NCI-H2227 treated with DMSO at 0.1 percent for 48 hours (cell line): ENCODE measurements at regions not wholly inside any gene's neighbourhood (a gene's known extent, or its start where the extent isn't known, plus 50 kb on each side); places are given as distances from the start of the nearest gene placed in this dataset.

Experiments used
- DNase-seq: peaks from one replicate; lab custom pipeline; 2025; lab: John Stamatoyannopoulos, UW

- no peak for DNase-seq
Observed at GRCh38 chr6:169047345-169047744, 206.3 kb downstream of the THBS2 start.

DNA sequence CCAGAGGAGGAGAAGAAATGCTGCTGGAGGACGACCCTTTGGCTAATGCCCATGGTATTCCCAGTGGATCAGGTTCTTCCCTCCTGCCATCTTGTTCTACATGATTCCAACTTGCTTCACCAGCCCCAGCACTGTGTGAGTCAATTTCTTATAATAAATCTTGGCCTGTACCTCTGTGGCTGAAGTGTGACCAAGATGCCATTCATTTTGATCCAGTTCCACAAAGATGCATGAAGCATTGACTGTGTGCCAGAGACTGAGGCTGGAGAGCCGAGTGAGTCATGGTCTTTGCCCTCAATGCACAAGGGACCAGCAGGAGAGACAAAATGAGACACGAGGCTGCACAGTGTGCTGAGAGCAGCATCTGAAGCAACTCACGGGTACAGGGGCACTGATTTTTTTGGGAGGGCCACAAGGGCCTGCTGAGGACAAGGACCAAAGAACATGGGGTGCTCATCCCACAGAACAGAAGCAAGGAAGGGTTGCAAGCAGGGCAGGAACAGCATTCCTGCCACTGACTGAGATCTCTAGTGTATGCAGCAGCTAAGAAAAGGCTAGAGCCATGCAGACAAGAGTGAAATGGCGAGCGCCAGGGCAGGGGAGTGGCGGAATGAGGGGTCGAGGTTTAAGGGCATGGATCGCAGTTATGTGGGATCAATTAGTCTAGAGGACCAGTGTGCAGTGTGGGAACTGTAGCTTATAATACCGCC, 207.0 kb downstream of the THBS2 start:
- DNase-seq, result no peak

GRCh38 chr6:169046021-169046420, 207.6 kb downstream of the THBS2 start:
- no peak for DNase-seq

GRCh38 chr6:169045486-169045885, 208.2 kb downstream of the THBS2 start:
- no peak for DNase-seq

DNA sequence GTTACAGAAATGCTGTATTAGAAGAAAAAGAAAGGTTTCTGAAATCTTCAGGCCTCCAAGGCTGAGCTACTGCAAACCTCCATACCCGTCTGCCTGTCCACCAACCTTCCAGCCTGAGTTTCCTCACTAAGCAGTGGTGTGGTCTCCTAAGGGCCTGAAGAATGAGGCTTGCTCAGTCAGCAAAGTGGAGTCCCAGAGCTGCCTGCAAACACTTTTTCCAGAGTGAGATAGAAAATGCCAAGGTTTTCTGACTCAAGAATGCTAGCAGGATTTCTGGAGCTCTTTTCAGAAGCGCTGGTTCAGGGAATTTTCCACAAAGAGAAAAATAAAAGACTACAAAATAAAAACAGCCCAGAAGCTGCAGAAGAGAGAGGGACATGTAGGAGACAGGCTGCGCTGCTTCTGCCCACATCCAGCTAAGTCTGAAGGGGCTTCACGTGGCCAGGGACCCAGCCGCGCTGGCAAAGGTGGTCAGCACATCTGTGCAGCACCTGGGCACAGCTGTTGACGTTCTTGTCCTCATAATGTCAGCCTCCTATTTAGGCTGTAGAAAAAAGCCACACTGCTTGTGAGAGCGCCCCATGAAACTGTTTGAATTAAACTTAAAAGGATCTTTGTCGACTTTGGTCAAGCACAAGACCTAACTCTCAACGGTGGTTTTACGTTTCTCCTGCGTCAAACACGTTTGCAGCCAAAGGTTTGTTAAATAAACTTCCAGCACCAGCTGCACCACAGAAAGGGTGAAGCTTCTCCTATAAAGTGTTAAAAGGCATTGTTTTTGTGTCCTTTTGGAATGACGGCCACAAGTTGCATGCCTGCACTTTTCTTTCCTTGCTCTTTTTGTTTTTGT, 209.0 kb downstream of the THBS2 start:
- no peak for DNase-seq

- no peak for DNase-seq
Observed at GRCh38 chr6:169042061-169042460, 211.6 kb downstream of the THBS2 start.

GRCh38 chr6:169041078-169041477, 212.6 kb downstream of the THBS2 start:
- DNase-seq, result no peak

DNA sequence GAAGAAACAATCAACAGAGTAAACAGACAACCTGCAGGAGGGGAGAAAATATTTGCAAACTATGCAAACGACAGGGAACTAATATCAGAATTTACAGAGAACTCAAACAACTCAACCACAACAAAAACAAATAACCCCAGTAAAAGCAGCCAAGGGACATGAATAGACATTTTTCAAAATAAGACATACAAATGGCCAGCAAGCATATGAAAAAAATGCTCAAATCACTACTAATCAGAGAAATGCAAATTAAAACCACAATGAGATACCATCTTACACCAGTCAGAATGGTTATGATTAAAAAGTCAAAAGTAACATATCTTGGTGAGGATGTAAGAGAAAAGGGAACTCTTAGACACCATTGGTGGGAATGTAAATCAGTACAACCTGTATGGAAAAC, 215.0 kb downstream of the THBS2 start:
- no peak for DNase-seq

DNA sequence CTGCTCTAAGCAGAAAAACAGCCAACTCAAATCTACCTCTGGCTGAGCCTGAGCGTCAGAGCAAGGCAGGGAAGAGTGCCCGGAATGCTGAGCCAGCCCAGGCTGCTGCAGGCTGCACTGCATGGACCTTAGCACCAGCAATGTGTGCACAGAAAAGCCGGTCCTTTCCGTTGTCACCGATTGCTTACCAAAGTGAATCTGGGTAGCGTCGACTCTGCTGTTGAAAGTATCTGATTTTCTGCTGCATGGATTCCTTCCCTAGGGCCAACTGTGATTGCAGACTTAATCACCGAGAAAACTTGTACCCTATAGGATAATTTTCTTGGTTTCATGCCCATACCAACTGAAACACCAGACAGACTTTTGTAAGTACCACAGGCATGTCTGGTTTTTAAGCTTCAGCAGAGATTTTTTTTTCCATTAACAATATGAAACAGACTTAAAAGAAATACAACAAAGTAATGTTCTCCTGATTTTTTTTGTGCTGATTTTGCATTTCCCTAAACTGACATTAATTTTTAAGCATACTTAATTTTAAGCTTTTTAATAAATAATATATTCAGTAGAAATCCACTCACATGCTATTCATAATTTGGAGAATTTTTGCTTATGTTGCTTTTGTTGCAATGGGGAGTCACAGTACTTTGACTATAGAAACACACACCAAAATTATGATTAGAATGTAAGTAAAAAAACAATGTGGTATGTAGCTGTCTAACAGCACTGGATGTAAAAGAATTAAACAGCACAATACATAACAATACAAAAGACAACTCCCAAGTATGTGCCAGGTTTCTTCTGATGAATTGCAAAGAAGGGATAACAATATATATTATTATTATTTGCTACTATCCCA, 218.0 kb downstream of the THBS2 start:
- no peak for DNase-seq

GRCh38 chr6:169034516-169035167, 219.0 kb downstream of the THBS2 start:
- no peak for DNase-seq

DNA sequence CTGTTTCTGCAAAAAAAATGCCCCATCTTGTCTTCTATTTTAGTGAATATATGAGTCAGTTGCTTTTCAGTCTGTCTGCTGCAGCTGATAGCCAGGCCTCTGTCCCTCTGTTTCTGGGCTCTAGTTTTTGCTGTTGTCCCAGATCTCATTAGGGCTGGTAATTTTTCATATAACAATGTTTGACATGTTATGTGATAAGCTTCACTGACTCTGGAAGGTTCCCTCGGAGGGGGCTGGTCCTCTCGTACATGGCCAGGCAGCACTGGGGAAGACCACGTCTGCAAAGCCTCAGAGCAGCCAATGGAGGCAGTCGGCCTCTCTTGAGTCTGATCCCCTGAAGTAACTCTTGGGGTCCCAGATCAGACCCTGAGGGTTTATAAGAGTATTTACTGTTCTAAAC, 223.8 kb downstream of the THBS2 start:
- DNase-seq, result no peak

DNA sequence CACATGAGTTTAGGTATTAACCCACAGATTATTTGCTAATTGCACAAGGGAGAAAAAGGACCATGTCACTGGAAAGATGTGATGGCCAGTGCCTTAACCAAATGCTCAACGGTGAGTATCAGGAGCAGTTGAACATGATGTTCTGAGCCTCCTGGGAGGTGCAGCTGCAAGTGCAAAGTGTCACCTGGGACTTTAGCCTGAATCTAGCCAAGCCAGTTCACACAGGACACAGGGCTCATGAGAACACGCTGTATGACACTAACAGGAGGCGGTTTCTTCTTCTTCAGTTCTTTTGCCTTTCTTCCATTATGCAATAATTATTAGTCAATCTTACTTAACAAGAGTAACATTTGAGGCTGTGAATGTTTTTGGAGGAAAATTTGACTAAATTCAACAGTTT, 225.3 kb downstream of the THBS2 start:
- DNase-seq, result no peak

- DNase-seq, result no peak
Observed at GRCh38 chr6:169026175-169026574, 227.5 kb downstream of the THBS2 start.

GRCh38 chr6:169024047-169024660, 229.5 kb downstream of the THBS2 start:
- DNase-seq, result no peak

DNA sequence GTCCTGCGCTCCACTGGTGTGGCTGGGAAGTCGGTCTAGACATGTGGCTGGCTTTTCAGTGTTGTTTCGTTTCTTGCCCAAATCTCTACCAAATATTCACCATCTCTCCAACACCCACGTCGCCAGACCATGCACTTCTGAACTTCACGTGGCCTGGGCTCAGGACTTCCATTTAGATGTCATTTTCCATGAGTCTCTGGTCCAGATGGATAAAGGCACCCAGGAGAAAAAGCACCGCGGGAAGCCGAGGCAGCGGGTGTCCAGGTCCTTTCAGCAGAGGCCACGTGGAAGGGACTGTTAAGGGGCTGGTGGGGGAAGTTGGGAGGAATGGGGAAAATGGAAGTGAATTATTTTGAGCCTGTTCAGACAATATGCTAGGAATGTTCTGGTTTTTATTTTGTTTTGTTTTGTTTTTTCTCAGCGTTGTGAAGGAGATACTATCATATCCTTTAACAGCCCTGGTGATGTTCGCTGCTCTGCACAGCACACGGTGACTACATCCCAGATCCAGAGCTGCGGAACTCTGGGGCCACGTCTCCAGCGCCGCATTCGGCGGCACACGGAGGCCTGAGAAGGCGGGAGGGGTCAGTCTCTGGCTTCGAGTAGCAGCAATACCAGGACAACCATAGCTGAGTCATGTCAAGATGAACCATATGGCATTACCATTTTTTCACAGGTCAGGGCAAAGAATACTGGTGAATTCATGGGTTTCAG, 230.3 kb downstream of the THBS2 start:
- DNase-seq, result no peak

DNA sequence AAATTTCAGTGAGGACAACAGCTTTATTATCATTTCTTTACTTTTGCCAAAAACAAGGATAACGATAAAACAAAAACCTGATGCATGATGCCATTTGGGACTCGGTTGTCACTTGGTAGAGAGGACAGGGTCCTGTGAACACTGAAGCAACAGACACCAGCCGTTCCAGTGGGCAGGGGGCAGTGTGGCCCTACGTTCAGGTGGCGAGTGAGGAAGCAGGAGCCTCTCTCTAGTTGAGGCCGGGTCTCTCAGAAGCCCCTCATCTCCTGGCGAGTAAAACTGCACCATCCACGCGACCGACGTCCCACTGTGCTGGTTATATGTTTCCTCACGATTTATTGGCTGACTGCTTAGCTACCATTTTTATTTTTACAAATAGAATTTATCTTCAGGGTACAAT, 231.6 kb downstream of the THBS2 start:
- DNase-seq, result no peak

DNA sequence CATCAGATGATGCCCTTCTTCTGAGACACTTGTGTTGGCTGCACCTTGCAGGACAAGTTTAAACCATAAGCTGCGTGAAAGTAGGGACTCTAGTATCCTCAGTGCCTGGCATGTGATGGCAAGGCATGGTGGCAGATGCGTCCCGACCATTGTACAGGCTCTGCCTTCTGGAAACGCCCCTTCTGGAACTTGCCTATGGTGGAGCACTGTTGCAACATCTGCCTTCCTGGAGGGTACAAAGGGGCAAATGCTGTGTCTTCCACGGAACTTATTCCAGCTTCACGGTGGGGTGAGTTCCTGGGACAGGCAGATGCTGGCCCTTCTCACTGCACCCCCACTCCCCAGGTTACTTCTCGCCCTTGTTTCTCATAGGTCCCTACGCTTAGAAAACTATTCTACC, 232.8 kb downstream of the THBS2 start:
- DNase-seq, result no peak

DNA sequence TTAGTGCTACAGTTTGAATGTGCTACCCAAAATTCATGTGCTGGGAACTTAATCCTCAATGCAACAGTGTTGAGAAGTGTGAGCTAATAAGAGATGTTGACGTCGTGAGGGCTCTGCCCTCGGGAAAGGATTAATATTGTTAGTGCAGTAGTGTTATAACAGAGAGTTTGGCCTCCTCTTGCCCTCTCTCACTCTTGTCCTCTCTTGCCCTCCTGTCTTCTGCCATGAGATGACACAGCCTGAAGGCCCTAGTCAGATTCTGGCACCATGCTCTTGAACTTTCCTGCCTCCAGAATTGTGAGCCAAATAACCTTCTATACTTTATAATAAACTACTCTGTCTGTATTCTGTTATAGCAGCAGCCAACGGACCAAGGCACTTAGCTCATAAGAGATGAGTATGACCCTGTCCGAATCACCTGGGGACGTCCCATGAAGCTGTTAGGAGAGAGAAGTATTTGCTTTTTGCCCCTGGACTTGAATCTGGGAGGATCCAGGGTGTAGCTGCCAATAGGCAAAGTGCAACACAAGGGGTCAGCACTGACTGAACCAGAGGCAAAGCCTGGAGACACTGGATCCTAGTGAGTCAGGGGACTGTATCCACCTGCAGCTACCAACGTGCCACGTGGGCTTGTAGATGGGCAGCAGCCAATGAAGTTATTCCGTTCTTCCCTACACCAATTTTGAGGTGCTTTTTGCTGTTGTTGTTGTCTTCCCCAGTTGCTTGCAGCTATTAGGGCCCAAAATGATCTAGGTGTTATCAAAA, 233.7 kb downstream of the THBS2 start:
- DNase-seq, result no peak

GRCh38 chr6:169019111-169019510, 234.5 kb downstream of the THBS2 start:
- no peak for DNase-seq

DNA sequence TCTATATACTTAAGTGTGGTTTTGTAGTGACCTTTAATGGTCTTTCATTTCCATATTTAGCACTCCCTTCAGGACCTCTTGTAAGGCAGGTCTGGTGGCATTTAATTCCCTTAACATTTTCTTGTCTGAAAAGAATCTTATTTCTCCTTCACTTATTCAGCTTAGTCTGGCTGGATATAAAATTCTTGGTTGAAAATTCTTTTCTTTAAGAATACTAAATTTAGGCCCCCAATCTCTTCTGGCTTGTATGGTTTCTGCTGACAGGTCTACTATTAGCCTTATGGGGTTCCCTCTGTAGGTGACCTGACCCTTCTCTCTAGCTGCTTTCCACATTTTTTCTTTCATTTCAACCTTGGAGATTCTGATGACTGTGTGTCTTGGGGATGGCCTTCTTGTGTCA, 236.9 kb downstream of the THBS2 start:
- DNase-seq, result no peak
